Lung (tissue), 11 donors: ENCODE measurements at regions not wholly inside any gene's neighbourhood (a gene's known extent, or its start where the extent isn't known, plus 50 kb on each side); places are given as distances from the start of the nearest gene placed in this dataset.
"Not testable (repeated sequence)": the region's sequence is repeated elsewhere in the genome, so short reads cannot be mapped to it uniquely, and the experiment has no call there.

Source experiments
- ATAC-seq: fragments of 200-7000 bp; cut with Tn5 transposase; one replicate; pipeline ENCODE4 v1.9.1; 2020; ENCODE audit warnings: moderate number of reproducible peaks; ENCODE audit not compliant: insufficient read depth, low FRiP score
- DNase-seq, 3 donors: peaks; one replicate each; pipeline ENCODE4 v3.0.0-alpha.2; 2013 to 2017
- H3K27ac ChIP-seq, 2 donors: one replicate each; pipeline ENCODE4 v1.5.1; 2013; ENCODE audit warnings: mild to moderate bottlenecking in 2 of 2, moderate library complexity in 2 of 2, control low read depth in 1 of 2, inconsistent platforms in 1 of 2, low read depth in 1 of 2, low read length in 1 of 2
- H3K27me3 ChIP-seq, 3 donors: one replicate each; pipeline ENCODE4 v1.5.1; 2013; ENCODE audit warnings: low read length in 2 of 3; ENCODE audit not compliant: control insufficient read depth in 3 of 3, insufficient read depth in 3 of 3
- H3K36me3 ChIP-seq, 4 donors: one replicate each; pipeline ENCODE4 v1.5.1; 2013; ENCODE audit warnings: low read length in 4 of 4, mild to moderate bottlenecking in 1 of 4, moderate library complexity in 1 of 4; ENCODE audit not compliant: control insufficient read depth in 4 of 4, insufficient read depth in 4 of 4
- H3K4me1 ChIP-seq, 5 donors: one replicate each; pipeline ENCODE4 v1.5.1; 2013; ENCODE audit warnings: low read length in 5 of 5, mild to moderate bottlenecking in 2 of 5, moderate library complexity in 1 of 5; ENCODE audit not compliant: control insufficient read depth in 5 of 5, insufficient read depth in 5 of 5
- H3K4me3 ChIP-seq: one replicate; pipeline ENCODE4 v1.5.1; 2013; ENCODE audit warnings: mild to moderate bottlenecking, control low read depth, moderate library complexity
- H3K9ac ChIP-seq, 2 donors: one replicate each; pipeline ENCODE4 v1.5.1; 2013; ENCODE audit warnings: low read length in 2 of 2, control low read depth in 1 of 2; ENCODE audit not compliant: insufficient read depth in 1 of 2
- H3K9me3 ChIP-seq, 4 donors: one replicate each; pipeline ENCODE4 v1.5.1; 2013; ENCODE audit warnings: low read length in 3 of 4, mild to moderate bottlenecking in 1 of 4, moderate library complexity in 1 of 4; ENCODE audit not compliant: control insufficient read depth in 4 of 4, insufficient read depth in 3 of 4
- CTCF ChIP-seq: IDR thresholded peaks from 2 replicates; pipeline ENCODE4 v1.5.1; 2012; ENCODE audit warnings: mild to moderate bottlenecking; ENCODE audit errors: control extremely low read depth, extremely low read depth
- WGBS, 2 donors: extraction: QIAGEN DNeasy Blood & Tissue Kit; methylation state at CpG; one replicate each; pipeline ENCODE4 v1.1.7; 2013; 5-methylcytosine and 5-hydroxymethylcytosine counted together
- donor health status: control.
- donor health status: control.
- donor health status: Bipolar disorder and iron deficiency.
- donor health status: healthy.
- donor health status: DM: yes; HTN: yes; CAD: no.

GRCh38 chr18:39311111-39311712 is 1745.6 kb upstream of the CELF4 start:
- peaks cover 0 to 7% (median 2%) of the 10 kb centered on the region in 4 donors for H3K9me3 ChIP-seq
- no peak overlapping the region for H3K4me3 ChIP-seq
- ATAC-seq (no peak), DNase-seq (no peak)
- H3K27ac ChIP-seq, result no peak overlapping the region
- no peak for TF ChIP-seq CTCF
- H3K9ac ChIP-seq, result no peak overlapping the region
- no peaks in the 10 kb centered on the region for H3K27me3 ChIP-seq
- 70 to 79% methylated on average over 7 of the region's 7 CpGs for WGBS, 2 donors
- H3K4me1 ChIP-seq, result peaks cover 0 to 4% (median 0%) of the 10 kb centered on the region in 5 donors
- H3K36me3 ChIP-seq, result no peaks in the 10 kb centered on the region

GRCh38 chr18:39308931-39309521 is 1743.4 kb upstream of the CELF4 start:
- not testable (repeated sequence) for H3K9ac ChIP-seq, DNase-seq, H3K27me3 ChIP-seq, H3K4me3 ChIP-seq, ATAC-seq, H3K9me3 ChIP-seq, H3K36me3 ChIP-seq, H3K4me1 ChIP-seq, H3K27ac ChIP-seq
- WGBS, 2 donors, result 97% methylated on average over 36 of the region's 36 CpGs

GRCh38 chr18:39305766-39306165 is 1740.2 kb upstream of the CELF4 start:
- Histone ChIP-seq H3K9me3 (peaks cover 0 to 7% (median 3%) of the 10 kb centered on the region in 4 donors), H3K27ac (no peak overlapping the region), H3K9ac (no peak overlapping the region), H3K36me3 (no peaks in the 10 kb centered on the region), H3K4me3 (no peak overlapping the region), H3K4me1 (no peaks in the 10 kb centered on the region), H3K27me3 (no peaks in the 10 kb centered on the region)
- 48 to 67% methylated on average over 1 of the region's 1 CpG for WGBS, 2 donors
- TF ChIP-seq CTCF, result no peak
- DNase-seq, result no peak
- ATAC-seq, result no peak

- no peak for TF ChIP-seq CTCF
- no peak for DNase-seq
- Histone ChIP-seq H3K9ac (no peak overlapping the region), H3K27ac (no peak overlapping the region), H3K36me3 (no peaks in the 10 kb centered on the region), H3K4me3 (no peak overlapping the region), H3K27me3 (no peaks in the 10 kb centered on the region), H3K4me1 (peaks cover 0 to 8% (median 0%) of the 10 kb centered on the region in 5 donors), H3K9me3 (peaks cover 0 to 3% (median 1%) of the 10 kb centered on the region in 4 donors)
- no peak for ATAC-seq
Observed at GRCh38 chr18:39302481-39302880, 1736.9 kb upstream of the CELF4 start.
